ENCODE measurements at regions not wholly inside any gene's neighbourhood (a gene's known extent, or its start where the extent isn't known, plus 50 kb on each side); places are given as distances from the start of the nearest gene placed in this dataset.

DNA sequence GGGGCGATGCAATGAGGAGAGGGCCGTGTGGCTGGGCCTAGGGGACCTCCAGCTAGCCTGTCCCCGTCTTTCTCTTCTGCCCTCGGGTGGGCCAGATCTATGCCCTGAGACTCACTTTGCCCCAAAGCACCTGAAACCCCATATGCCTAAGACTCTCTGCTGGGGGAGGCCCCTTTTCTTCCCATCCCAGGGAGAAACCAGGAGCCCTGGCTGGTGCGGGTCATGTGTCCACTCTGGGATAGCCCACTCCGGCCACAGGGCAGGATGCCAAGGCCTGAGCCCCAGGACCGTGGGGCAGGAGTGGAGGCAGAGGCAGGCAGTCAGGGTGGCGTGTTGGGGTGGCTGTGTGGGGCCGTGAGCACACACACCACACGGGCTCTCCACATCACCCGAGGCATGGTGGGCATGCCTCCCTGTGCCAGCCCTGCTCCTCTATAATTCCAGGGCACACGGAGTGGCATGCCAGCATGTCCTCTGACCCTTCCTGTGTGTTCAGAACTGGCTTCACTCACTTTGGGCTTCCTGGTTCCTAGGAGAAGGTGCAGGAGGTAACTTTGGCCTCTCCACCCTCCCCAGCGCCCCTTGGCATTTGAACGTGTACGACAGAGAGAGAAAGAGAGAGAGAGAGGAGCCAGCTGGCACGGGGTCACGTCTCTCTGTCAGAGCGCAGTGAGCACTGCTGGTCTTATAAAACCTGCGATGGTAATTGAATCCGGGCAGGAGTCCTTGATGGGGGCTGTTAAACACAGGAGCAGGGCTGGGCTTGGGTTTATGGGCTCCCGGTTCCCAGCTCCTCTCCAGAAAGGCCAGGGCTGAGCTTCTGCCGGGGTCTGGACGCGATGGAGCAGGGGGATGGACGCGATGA is 144.2 kb downstream of the KIF26A start:
- Mint-ChIP-seq H3K27me3 (peaks cover 4% of the 10 kb centered on the region), H3K4me1 (ENCODE audit: low read depth) (no peaks in the 10 kb centered on the region), H3K36me3 (ENCODE audit: low read depth) (no peaks in the 10 kb centered on the region), H3K4me3 (no peak overlapping the region), H3K9me3 (no peaks in the 10 kb centered on the region), H3K27ac (no peak overlapping the region)
- no peak overlapping the region for H3K4me3 ChIP-seq (ENCODE audit: low read length)
- ATAC-seq (ENCODE audit: poor library complexity) (no peak), DNase-seq (no peak)
- ChIA-PET CTCF (no interaction called here), POLR2A (no interaction called here)
- no peaks in the 10 kb centered on the region for H3K36me3 ChIP-seq (ENCODE audit: insufficient read depth, low read length)
- TF ChIP-seq, protein P1, sequence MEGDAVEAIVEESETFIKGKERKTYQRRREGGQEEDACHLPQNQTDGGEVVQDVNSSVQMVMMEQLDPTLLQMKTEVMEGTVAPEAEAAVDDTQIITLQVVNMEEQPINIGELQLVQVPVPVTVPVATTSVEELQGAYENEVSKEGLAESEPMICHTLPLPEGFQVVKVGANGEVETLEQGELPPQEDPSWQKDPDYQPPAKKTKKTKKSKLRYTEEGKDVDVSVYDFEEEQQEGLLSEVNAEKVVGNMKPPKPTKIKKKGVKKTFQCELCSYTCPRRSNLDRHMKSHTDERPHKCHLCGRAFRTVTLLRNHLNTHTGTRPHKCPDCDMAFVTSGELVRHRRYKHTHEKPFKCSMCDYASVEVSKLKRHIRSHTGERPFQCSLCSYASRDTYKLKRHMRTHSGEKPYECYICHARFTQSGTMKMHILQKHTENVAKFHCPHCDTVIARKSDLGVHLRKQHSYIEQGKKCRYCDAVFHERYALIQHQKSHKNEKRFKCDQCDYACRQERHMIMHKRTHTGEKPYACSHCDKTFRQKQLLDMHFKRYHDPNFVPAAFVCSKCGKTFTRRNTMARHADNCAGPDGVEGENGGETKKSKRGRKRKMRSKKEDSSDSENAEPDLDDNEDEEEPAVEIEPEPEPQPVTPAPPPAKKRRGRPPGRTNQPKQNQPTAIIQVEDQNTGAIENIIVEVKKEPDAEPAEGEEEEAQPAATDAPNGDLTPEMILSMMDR (IDR thresholded peaks at IDR 0.05), result no peak
- peaks cover 0 to 10% of the 10 kb centered on the region in 2 experiments for H3K9me3 ChIP-seq (ENCODE audit: control insufficient read depth in 1 of 2, insufficient read depth in 1 of 2, low read length in 2 of 2)
- no peak overlapping the region for H3K27ac ChIP-seq (ENCODE audit: low read depth in 1 of 2, low read length in 2 of 2)
- peaks cover 4 to 8% of the 10 kb centered on the region in 2 experiments for H3K27me3 ChIP-seq (ENCODE audit: control insufficient read depth in 1 of 2, insufficient read depth in 2 of 2, low read length in 2 of 2)
- intact Hi-C loops (cut with DNase I, micrococcal nuclease), result no loop called here
- H3K4me1 ChIP-seq (ENCODE audit: insufficient read depth, low read length), result no peaks in the 10 kb centered on the region

DNA sequence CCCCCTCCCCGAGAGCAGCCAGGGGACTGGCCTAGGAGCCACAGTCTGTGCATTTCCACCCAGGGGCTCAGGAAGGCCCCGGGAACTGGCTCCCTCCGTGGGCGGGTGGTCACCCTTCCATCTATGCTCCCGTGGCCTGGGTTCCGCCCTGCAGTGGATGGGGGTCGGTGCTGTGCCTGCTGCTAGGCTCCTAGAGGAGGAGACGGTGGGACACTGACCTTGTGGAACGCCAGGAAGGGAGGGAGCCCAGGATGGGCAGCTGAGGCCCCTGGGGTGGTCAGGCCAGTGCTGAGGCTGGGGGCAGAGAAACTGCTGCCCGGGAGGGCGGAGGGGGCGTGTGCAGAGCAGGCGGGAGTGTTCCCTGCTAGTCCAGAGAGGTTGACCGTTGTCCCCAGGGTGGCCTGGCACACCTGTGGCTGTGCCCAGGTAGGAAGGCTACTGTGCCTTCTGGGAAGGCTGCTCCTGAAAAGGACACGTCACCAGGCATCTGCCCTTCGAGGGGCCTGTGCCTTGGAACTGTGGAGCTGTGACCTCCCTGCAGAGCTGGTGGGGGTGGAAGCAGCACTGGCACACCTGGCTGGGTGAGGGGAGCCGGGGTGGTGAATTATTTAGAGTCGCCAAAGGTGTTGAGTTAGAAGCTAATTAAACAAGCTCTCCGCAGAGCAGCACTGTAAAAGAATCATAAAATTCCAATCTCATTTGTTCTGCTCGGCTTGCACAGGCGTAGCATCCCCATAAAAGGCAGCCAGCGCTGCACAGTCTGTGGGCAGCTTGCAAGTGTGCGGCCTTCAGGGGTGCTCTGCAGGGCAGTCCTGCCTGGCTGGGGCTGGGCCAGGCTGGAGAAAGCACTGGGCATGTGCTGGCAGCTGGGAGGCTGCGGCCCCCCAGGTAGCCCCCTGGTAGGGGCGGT is 145.1 kb downstream of the KIF26A start:
- Mint-ChIP-seq H3K4me3 (no peak overlapping the region), H3K27me3 (no peaks in the 10 kb centered on the region), H3K4me1 (ENCODE audit: low read depth) (no peaks in the 10 kb centered on the region), H3K27ac (no peak overlapping the region), H3K9me3 (no peaks in the 10 kb centered on the region), H3K36me3 (ENCODE audit: low read depth) (no peaks in the 10 kb centered on the region)
- Histone ChIP-seq H3K27me3 (ENCODE audit: control insufficient read depth in 1 of 2, insufficient read depth in 2 of 2, low read length in 2 of 2) (peaks cover under 1 to 3% of the 10 kb centered on the region in 2 experiments), H3K27ac (ENCODE audit: low read depth in 1 of 2, low read length in 2 of 2) (no peak overlapping the region), H3K36me3 (ENCODE audit: insufficient read depth, low read length) (no peaks in the 10 kb centered on the region), H3K9me3 (ENCODE audit: control insufficient read depth in 1 of 2, insufficient read depth in 1 of 2, low read length in 2 of 2) (peaks cover 0 to 10% of the 10 kb centered on the region in 2 experiments), H3K4me3 (ENCODE audit: low read length) (no peak overlapping the region), H3K4me1 (ENCODE audit: insufficient read depth, low read length) (no peaks in the 10 kb centered on the region)
- DNase-seq (no peak), ATAC-seq (ENCODE audit: poor library complexity) (no peak)
- TF ChIP-seq, protein P1 (IDR thresholded peaks at IDR 0.05), result no peak
- CTCF ChIA-PET, result no interaction called here
- POLR2A ChIA-PET, result no interaction called here
- intact Hi-C loops (cut with DNase I, micrococcal nuclease), result no loop called here

DNA sequence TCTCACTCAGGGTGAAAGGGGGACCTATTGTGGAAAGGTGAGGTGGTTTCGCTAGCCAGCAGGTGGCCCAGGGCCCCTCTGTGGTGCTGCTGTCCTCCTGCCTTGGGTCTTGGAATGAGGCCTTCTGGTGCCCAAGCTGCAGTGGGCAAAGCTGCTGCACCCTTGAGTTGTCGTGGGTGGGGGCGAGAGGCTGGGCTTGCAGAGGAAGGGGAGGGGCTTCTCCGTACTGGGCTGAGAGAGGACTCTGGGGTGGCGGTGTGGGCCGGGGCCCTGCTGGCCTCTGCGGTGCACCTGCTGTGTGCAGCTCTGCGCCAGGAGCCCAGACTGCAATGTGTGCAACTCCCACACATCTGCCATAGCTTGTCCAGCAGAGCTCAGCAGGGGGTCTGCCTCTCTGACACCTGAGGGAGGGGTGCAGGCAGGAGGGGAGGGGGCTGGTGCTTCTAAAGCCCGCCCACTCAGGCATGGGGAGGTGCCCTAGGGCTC is 145.8 kb downstream of the KIF26A start:
- H3K4me1 ChIP-seq (ENCODE audit: insufficient read depth, low read length), result no peaks in the 10 kb centered on the region
- ATAC-seq (ENCODE audit: poor library complexity), result no peak
- TF ChIP-seq, protein P1 (IDR thresholded peaks at IDR 0.05), result no peak
- no peaks in the 10 kb centered on the region for H3K36me3 ChIP-seq (ENCODE audit: insufficient read depth, low read length)
- ChIA-PET CTCF (no interaction called here), POLR2A (no interaction called here)
- peaks cover 0 to 3% of the 10 kb centered on the region in 2 experiments for H3K27me3 ChIP-seq (ENCODE audit: control insufficient read depth in 1 of 2, insufficient read depth in 2 of 2, low read length in 2 of 2)
- intact Hi-C loops (cut with DNase I, micrococcal nuclease), result no loop called here
- H3K36me3 Mint-ChIP-seq (ENCODE audit: low read depth), result no peaks in the 10 kb centered on the region
- no peak overlapping the region for H3K27ac ChIP-seq (ENCODE audit: low read depth in 1 of 2, low read length in 2 of 2)
- no peak overlapping the region for H3K4me3 Mint-ChIP-seq
- H3K9me3 Mint-ChIP-seq, result no peaks in the 10 kb centered on the region
- no peak for DNase-seq
- H3K9me3 ChIP-seq (ENCODE audit: control insufficient read depth in 1 of 2, insufficient read depth in 1 of 2, low read length in 2 of 2), result peaks cover 0 to 7% of the 10 kb centered on the region in 2 experiments
- no peaks in the 10 kb centered on the region for H3K27me3 Mint-ChIP-seq
- no peak overlapping the region for H3K27ac Mint-ChIP-seq
- H3K4me1 Mint-ChIP-seq (ENCODE audit: low read depth), result no peaks in the 10 kb centered on the region
- H3K4me3 ChIP-seq (ENCODE audit: low read length), result no peak overlapping the region
